ENCODE measurements at regions not wholly inside any gene's neighbourhood (a gene's known extent, or its start where the extent isn't known, plus 50 kb on each side); places are given as distances from the start of the nearest gene placed in this dataset.

DNA sequence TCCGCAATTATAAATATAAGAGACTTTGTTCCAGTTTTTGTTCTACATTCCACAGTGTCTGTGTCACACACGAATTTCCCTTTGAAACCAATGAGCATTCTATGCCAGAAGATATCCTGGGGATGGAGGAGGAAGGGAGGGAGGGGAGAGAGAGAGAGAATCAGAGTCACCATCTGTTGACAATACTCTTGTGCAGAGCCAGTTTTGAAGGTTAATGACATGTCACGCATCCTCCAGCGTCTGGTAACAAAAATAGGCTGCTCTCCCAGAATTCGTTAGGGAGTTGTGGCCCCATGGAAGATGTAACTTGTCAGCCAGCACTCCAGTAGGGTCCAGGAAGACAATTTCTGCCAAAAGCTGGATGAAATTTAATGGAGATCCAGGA lies 213.5 kb upstream of the KRR1 start:
- TF ChIP-seq EP300 (IDR thresholded peaks at IDR 0.05; ENCODE audit: borderline replicate concordance) (peak; percentile 37; the same call in 1 of the 2 replicates), YY1 (IDR thresholded peaks at IDR 0.05; ENCODE audit: low read depth) (no peak), TEAD4 (IDR thresholded peaks at IDR 0.05) (peak; percentile 43; the same call in 1 of the 2 replicates), CREB1 (IDR thresholded peaks at IDR 0.05; ENCODE audit: low read depth) (no peak), TCF12 (IDR thresholded peaks at IDR 0.05; ENCODE audit: low read depth) (0 out of 2 replicates have a peak, but pooled peaks have one; percentile 40), NFIC (IDR thresholded peaks at IDR 0.05) (peak; percentile 34; the same call in 1 of the 2 replicates), CEBPB (IDR thresholded peaks at IDR 0.05) (no peak)
- TF ChIP-seq, protein P1, sequence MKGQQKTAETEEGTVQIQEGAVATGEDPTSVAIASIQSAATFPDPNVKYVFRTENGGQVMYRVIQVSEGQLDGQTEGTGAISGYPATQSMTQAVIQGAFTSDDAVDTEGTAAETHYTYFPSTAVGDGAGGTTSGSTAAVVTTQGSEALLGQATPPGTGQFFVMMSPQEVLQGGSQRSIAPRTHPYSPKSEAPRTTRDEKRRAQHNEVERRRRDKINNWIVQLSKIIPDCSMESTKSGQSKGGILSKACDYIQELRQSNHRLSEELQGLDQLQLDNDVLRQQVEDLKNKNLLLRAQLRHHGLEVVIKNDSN (IDR thresholded peaks at IDR 0.05), result no peak

- TF ChIP-seq, protein P2, sequence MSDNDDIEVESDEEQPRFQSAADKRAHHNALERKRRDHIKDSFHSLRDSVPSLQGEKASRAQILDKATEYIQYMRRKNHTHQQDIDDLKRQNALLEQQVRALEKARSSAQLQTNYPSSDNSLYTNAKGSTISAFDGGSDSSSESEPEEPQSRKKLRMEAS (IDR thresholded peaks at IDR 0.05), result no peak
- TF ChIP-seq, protein P1 (IDR thresholded peaks at IDR 0.05), result no peak
- no peak for TF ChIP-seq EP300 (IDR thresholded peaks at IDR 0.05; ENCODE audit: borderline replicate concordance)
- TF ChIP-seq FOXM1 (IDR thresholded peaks at IDR 0.05; ENCODE audit: borderline replicate concordance, low read depth), result no peak
- no peak for TF ChIP-seq CEBPB (IDR thresholded peaks at IDR 0.05)
- no peak for TF ChIP-seq NFIC (IDR thresholded peaks at IDR 0.05)
- no peak for TF ChIP-seq TCF12 (IDR thresholded peaks at IDR 0.05; ENCODE audit: low read depth)
- no peak for TF ChIP-seq REST (IDR thresholded peaks at IDR 0.05; ENCODE audit: low read depth)
- no peak for TF ChIP-seq ZBTB7A (IDR thresholded peaks at IDR 0.05; ENCODE audit: low read depth)
- no peak for TF ChIP-seq EGR1 (IDR thresholded peaks at IDR 0.05)
- no peak for TF ChIP-seq CREB1 (IDR thresholded peaks at IDR 0.05; ENCODE audit: low read depth)
- TF ChIP-seq RAD21 (IDR thresholded peaks at IDR 0.05; ENCODE audit: low read depth), result no peak
- no peak for TF ChIP-seq TAF1 (IDR thresholded peaks at IDR 0.05; ENCODE audit: low read depth)
- TF ChIP-seq YY1 (IDR thresholded peaks at IDR 0.05; ENCODE audit: low read depth), result no peak
- TF ChIP-seq TEAD4 (IDR thresholded peaks at IDR 0.05), result no peak
These were observed 213.0 kb upstream of the KRR1 start for GRCh38 chr12:75724307-75724927.

GRCh38 chr12:75722714-75723200 lies 211.3 kb upstream of the KRR1 start:
- TF ChIP-seq EGR1 (IDR thresholded peaks at IDR 0.05) (no peak), EP300 (IDR thresholded peaks at IDR 0.05; ENCODE audit: borderline replicate concordance) (peak; percentile 69; the same call in 1 of the 2 replicates), CEBPB (IDR thresholded peaks at IDR 0.05) (no peak), NFIC (IDR thresholded peaks at IDR 0.05) (peak; percentile 70), TEAD4 (IDR thresholded peaks at IDR 0.05) (peak; percentile 45; the same call in 1 of the 2 replicates), TCF12 (IDR thresholded peaks at IDR 0.05; ENCODE audit: low read depth) (0 out of 2 replicates have a peak, but pooled peaks have one; percentile 44), ZBTB7A (IDR thresholded peaks at IDR 0.05; ENCODE audit: low read depth) (no peak), RAD21 (IDR thresholded peaks at IDR 0.05; ENCODE audit: low read depth) (no peak)
- TF ChIP-seq, protein P1 (IDR thresholded peaks at IDR 0.05), result peak; percentile 49; the same call in 1 of the 2 replicates
- TF ChIP-seq, protein P2 (IDR thresholded peaks at IDR 0.05), result peak; percentile 94

DNA sequence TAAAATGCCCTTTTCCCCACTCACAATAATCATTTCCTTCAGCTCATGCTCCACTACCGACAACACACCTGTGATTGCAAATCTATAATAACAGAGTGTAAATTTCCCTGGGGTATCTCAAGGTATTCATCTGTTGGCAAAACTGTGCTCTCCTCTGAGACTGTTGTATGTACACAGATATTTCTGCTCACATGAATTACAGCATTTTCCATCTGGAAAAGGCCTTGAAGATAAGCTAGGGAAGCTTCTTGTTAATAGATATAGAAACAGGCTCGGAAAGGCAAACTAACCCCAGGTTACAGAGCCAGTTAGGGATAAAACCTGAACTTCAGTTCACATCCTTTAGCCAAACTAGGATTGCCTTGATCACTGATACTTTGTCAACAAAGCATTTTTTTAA lies 210.4 kb upstream of the KRR1 start:
- TF ChIP-seq TCF12 (IDR thresholded peaks at IDR 0.05; ENCODE audit: low read depth), result no peak
- no peak for TF ChIP-seq TAF1 (IDR thresholded peaks at IDR 0.05; ENCODE audit: low read depth)
- TF ChIP-seq EP300 (IDR thresholded peaks at IDR 0.05; ENCODE audit: borderline replicate concordance), result no peak
- no peak for TF ChIP-seq YY1 (IDR thresholded peaks at IDR 0.05; ENCODE audit: low read depth)
- no peak for TF ChIP-seq REST (IDR thresholded peaks at IDR 0.05; ENCODE audit: low read depth)
- TF ChIP-seq ZBTB7A (IDR thresholded peaks at IDR 0.05; ENCODE audit: low read depth), result no peak
- no peak for TF ChIP-seq FOXM1 (IDR thresholded peaks at IDR 0.05; ENCODE audit: borderline replicate concordance, low read depth)
- TF ChIP-seq TEAD4 (IDR thresholded peaks at IDR 0.05), result no peak
- TF ChIP-seq RAD21 (IDR thresholded peaks at IDR 0.05; ENCODE audit: low read depth), result no peak
- TF ChIP-seq, protein P2 (IDR thresholded peaks at IDR 0.05), result no peak
- no peak for TF ChIP-seq CEBPB (IDR thresholded peaks at IDR 0.05)
- no peak for TF ChIP-seq EGR1 (IDR thresholded peaks at IDR 0.05)
- TF ChIP-seq, protein P1 (IDR thresholded peaks at IDR 0.05), result no peak
- TF ChIP-seq CREB1 (IDR thresholded peaks at IDR 0.05; ENCODE audit: low read depth), result no peak
- TF ChIP-seq NFIC (IDR thresholded peaks at IDR 0.05), result no peak

All from Ishikawa (cell line).